GM12878 (cell line): ENCODE measurements at regions not wholly inside any gene's neighbourhood (a gene's known extent, or its start where the extent isn't known, plus 50 kb on each side); places are given as distances from the start of the nearest gene placed in this dataset.

Source experiments
- ATAC-seq: fragments of 200-7000 bp; cut with Tn5 transposase; 3 replicates; pipeline ENCODE4 v1.9.1; 2020; ENCODE audit warnings: mild to moderate bottlenecking, moderate library complexity
- BruUV-seq: library from RNA; stranded (reverse); fragments of 400-500 nt; replicated peaks from 2 replicates; lab custom pipeline; 2021; lab: Mats Ljungman, UMichigan
- CTCF ChIA-PET: fragments of 300-600 bp; sonication (Branson Sonifier 250); formaldehyde crosslinking; extraction: SDS; loops from one replicate; lab custom pipeline; 2021; ENCODE audit warnings: inconsistent platforms; lab: Yijun Ruan, JAX
- POLR2A ChIA-PET: fragments of 350-600 bp; formaldehyde crosslinking; extraction: SDS; loops from one replicate; lab custom pipeline; 2021; ENCODE audit warnings: inconsistent platforms; lab: Charles Lee
- RAD21 ChIA-PET: fragments of 300-600 bp; sonication (Branson Sonifier 250); formaldehyde crosslinking; loops from one replicate; lab custom pipeline; 2023; ENCODE audit warnings: antibody characterized with exemption; ENCODE audit not compliant: unreplicated experiment; lab: Charles Lee
- SMC1A ChIA-PET: fragments of 300-600 bp; sonication (Branson Sonifier 250); formaldehyde crosslinking; loops from one replicate; lab custom pipeline; 2023; ENCODE audit not compliant: unreplicated experiment, uncharacterized antibody; lab: Charles Lee
- DNase-seq: peaks from one replicate; pipeline ENCODE4 v3.0.0-alpha.2; 2011; ENCODE audit warnings: low read depth, low spot score
- FAIRE-seq: peaks from 3 replicates; lab custom pipeline; 2011; peaks lifted over from hg19 to GRCh38; lab: Jason Lieb, UNC
- H2AFZ ChIP-seq: 2 replicates; pipeline ENCODE4 v1.6.0; 2011; ENCODE audit warnings: low read depth, low read length, control low read depth; ENCODE audit not compliant: control insufficient read depth
- H3K27ac ChIP-seq: 2 replicates; pipeline ENCODE4 v1.5.1; 2011; ENCODE audit warnings: control low read depth; ENCODE audit not compliant: control insufficient read depth, insufficient read depth
- H3K27me3 ChIP-seq, 2 experiments: replicated peaks in 1 of 2; 2 replicates each; pipeline versions ENCODE4 v1.6.0 to v1.6.1; 2011; ENCODE audit warnings: low read length in 1 of 2; ENCODE audit not compliant: control insufficient read depth in 2 of 2, insufficient read depth in 2 of 2
- H3K36me3 ChIP-seq, 2 experiments: 2 replicates each; pipeline ENCODE4 v1.5.1; 2011; ENCODE audit warnings: low read length in 1 of 2; ENCODE audit not compliant: control insufficient read depth in 2 of 2, insufficient read depth in 2 of 2
- H3K4me1 ChIP-seq: 2 replicates; pipeline ENCODE4 v1.6.1; 2011; ENCODE audit warnings: mild to moderate bottlenecking, low read length, moderate library complexity, mixed read lengths; ENCODE audit not compliant: control insufficient read depth, insufficient read depth
- H3K4me2 ChIP-seq: 2 replicates; pipeline ENCODE4 v1.6.0; 2011; ENCODE audit warnings: control low read depth; ENCODE audit not compliant: control insufficient read depth, insufficient read depth
- H3K4me3 ChIP-seq: fragments of 200-600 bp; sonication (generic); 2 replicates; pipeline ENCODE4 v1.5.1; 2016
- H3K79me2 ChIP-seq: 2 replicates; pipeline ENCODE4 v1.6.0; 2011; ENCODE audit warnings: low read length; ENCODE audit not compliant: control insufficient read depth, insufficient read depth
- H3K9ac ChIP-seq: 2 replicates; pipeline ENCODE4 v1.8.0; 2011; ENCODE audit warnings: low read length, control low read depth, mixed read lengths; ENCODE audit not compliant: control insufficient read depth, insufficient read depth
- H3K9me3 ChIP-seq: replicated peaks from 3 replicates; pipeline ENCODE4 v1.5.1; 2011; ENCODE audit warnings: mild to moderate bottlenecking, low read length; ENCODE audit not compliant: control insufficient read depth, insufficient read depth
- H4K20me1 ChIP-seq: 2 replicates; pipeline ENCODE4 v1.6.0; 2011; ENCODE audit not compliant: control insufficient read depth, insufficient read depth
- ASH2L ChIP-seq: fragments of 300-600, 200-600 bp; sonication (generic); IDR thresholded peaks from 2 replicates; pipeline ENCODE4 v1.6.1; 2017; ENCODE audit warnings: low read depth, mild to moderate bottlenecking, borderline replicate concordance
- CHD2 ChIP-seq: IDR thresholded peaks from 2 replicates; pipeline ENCODE4 v1.6.1; 2011; ENCODE audit warnings: low read depth, low read length, improper control_type of control experiment, borderline replicate concordance
- CREB1 ChIP-seq: IDR thresholded peaks from 2 replicates; pipeline ENCODE4 v1.6.1; 2012; ENCODE audit warnings: low read depth, mild to moderate bottlenecking, inconsistent platforms
- E4F1 ChIP-seq: fragments of 450-650 bp; IDR thresholded peaks from 2 replicates; pipeline ENCODE4 v1.6.1; 2018; ENCODE audit warnings: borderline replicate concordance, mild to moderate bottlenecking; ENCODE audit not compliant: partially characterized antibody
- EGR1 ChIP-seq, 2 experiments: IDR thresholded peaks; 1 replicate in 1 of 2; 2 replicates in 1 of 2; pipeline ENCODE4 v1.6.1; 2011 to 2012; ENCODE audit warnings: low read depth in 2 of 2, low read length in 2 of 2, borderline replicate concordance in 1 of 2, mild to moderate bottlenecking in 1 of 2, moderate library complexity in 1 of 2
- IKZF1 ChIP-seq: fragments of 450-650 bp; conservative IDR thresholded peaks from 2 replicates; pipeline ENCODE4 v1.6.1; 2017; ENCODE audit warnings: antibody characterized with exemption, mild to moderate bottlenecking
- IKZF2 ChIP-seq, 2 experiments: fragments of 450-650 bp; IDR thresholded peaks; 2 replicates each; pipeline ENCODE4 v1.6.1; 2017; ENCODE audit warnings: mild to moderate bottlenecking in 2 of 2, moderate library complexity in 2 of 2
- IRF3 ChIP-seq: fragments of 450-650 bp; IDR thresholded peaks from 2 replicates; pipeline ENCODE4 v1.6.1; 2014; ENCODE audit warnings: mild to moderate bottlenecking
- NFIC ChIP-seq: IDR thresholded peaks from 2 replicates; pipeline ENCODE4 v1.6.1; 2012; ENCODE audit warnings: low read depth, mild to moderate bottlenecking, inconsistent platforms, low read length, moderate library complexity
- PAX8 ChIP-seq: fragments of 450-650 bp; IDR thresholded peaks from 2 replicates; pipeline ENCODE4 v1.6.1; 2017; ENCODE audit warnings: mild to moderate bottlenecking, moderate library complexity
- SIN3A ChIP-seq: IDR thresholded peaks from 2 replicates; pipeline ENCODE4 v1.6.1; 2012; ENCODE audit warnings: low read depth, low read length, improper control_type of control experiment
- YBX1 ChIP-seq: fragments of 450-650 bp; IDR thresholded peaks from 2 replicates; pipeline ENCODE4 v1.6.1; 2016; ENCODE audit warnings: antibody characterized with exemption
- YY1 ChIP-seq: IDR thresholded peaks from 2 replicates; pipeline ENCODE4 v1.6.1; 2011; ENCODE audit warnings: low read depth, mild to moderate bottlenecking, low read length
- ZNF687 ChIP-seq: fragments of 450-650 bp; IDR thresholded peaks from 2 replicates; pipeline ENCODE4 v1.6.1; 2017; ENCODE audit warnings: mild to moderate bottlenecking, moderate library complexity
- WGBS: methylation state at CpG from one replicate; pipeline ENCODE4 v1.1.6; 2016; ENCODE audit warnings: low lambda C conversion rate; ENCODE audit not compliant: insufficient replicate concordance, insufficient coverage; ENCODE audit errors: missing lambda C conversion rate; 5-methylcytosine and 5-hydroxymethylcytosine counted together
- in situ Hi-C: fragments of 300-500 bp; cut with MboI; formaldehyde crosslinking; loops from 9 replicates; pipeline ENCODE4 v1.14.3; 2018; ENCODE audit warnings: mixed read lengths
- intact Hi-C: fragments of 100-400 bp; cut with micrococcal nuclease; formaldehyde crosslinking; loops from one replicate; pipeline ENCODE4 v1.14.2; 2022; ENCODE audit not compliant: unreplicated experiment

GRCh38 chr13:37925878-37926473, 56.4 kb upstream of the TRPC4 start:
- Histone ChIP-seq H3K27ac (no peak overlapping the region), H3K79me2 (no peaks in the 10 kb centered on the region), H3K9me3 (no peaks in the 10 kb centered on the region), H3K4me2 (no peak overlapping the region), H3K27me3 (no peaks in the 10 kb centered on the region), H3K4me1 (no peaks in the 10 kb centered on the region), H2AFZ (no peak overlapping the region), H3K9ac (no peak overlapping the region), H3K36me3 (no peaks in the 10 kb centered on the region), H3K4me3 (no peak overlapping the region), H4K20me1 (no peaks in the 10 kb centered on the region)
- ChIA-PET POLR2A (no interaction called here), CTCF (no interaction called here), SMC1A (interaction anchor here (1.6 kb wide), 1 partner anchor 10 kb away, joined by 4 read pairs; no protein-coding TSS in a partner anchor), RAD21 (no interaction called here)
- BruUV-seq = no TSS peak
- in situ Hi-C loops (no loop called here), intact Hi-C loops (no loop called here)
- ATAC-seq = no peak
- FAIRE-seq = no peak
- WGBS = 38% methylated on average over 7 of the region's 7 CpGs
- TF ChIP-seq E4F1 = no peak
- TF ChIP-seq YBX1 = no peak
- no peak for TF ChIP-seq ASH2L
- no peak for TF ChIP-seq EGR1 (IDR thresholded peaks at IDR 0.05; ENCODE audit: borderline replicate concordance in 1 of 2, low read depth in 2 of 2, low read length in 2 of 2)
- no peak for TF ChIP-seq PAX8
- TF ChIP-seq IKZF1 = no peak
- no peak for TF ChIP-seq IKZF2 (IDR thresholded peaks at IDR 0.05)
- TF ChIP-seq IRF3 = no peak
- TF ChIP-seq SIN3A = no peak
- TF ChIP-seq ZNF687 = no peak
- TF ChIP-seq CHD2 = no peak
- no peak for TF ChIP-seq CREB1
- no peak for TF ChIP-seq YY1
- TF ChIP-seq NFIC = no peak
- no peak for DNase-seq
